ENCODE measurements at regions not wholly inside any gene's neighbourhood (a gene's known extent, or its start where the extent isn't known, plus 50 kb on each side); places are given as distances from the start of the nearest gene placed in this dataset.
"Not testable (repeated sequence)": the region's sequence is repeated elsewhere in the genome, so short reads cannot be mapped to it uniquely, and the experiment has no call there.

DNA sequence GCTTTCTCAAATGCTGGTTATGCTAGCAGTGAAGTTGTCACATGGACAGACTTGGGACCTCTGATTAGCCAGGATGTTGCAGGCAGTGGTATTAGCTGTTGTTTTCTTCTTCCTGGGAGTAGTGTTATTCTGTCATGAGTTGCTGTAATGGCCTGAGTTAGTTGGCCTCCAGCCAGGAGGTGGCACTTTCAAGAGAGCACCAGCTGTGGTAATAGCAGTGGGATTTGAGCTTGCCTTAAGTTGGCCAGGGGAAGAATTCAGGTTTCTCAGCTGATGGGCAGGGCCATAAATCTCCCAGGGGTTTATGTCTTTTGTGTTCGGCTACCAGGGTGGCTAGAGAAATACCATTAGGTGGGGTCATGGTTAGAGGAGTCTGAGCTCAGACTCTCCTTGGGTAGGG is 132.6 kb downstream of the GLUD2 start:
- DNase-seq, result no peak

DNA sequence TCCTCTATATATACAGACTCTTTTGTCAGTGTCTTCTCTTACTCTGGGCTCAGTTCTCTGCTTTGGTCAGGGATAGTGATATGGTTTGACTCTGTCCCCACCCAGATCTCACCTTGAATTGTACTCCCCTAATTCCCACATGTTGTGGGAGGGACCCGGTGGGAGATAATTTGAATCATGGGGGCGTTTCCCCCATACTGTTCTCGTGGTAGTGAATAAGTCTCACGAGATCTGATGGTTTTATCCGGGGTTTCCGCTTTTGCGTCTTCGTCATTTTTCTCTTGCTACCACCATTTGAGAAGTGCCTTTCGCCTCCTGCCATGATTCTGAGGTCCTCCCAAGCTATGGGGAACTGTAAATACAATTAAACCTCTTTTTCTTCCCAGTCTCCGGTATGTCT is 144.4 kb downstream of the GLUD2 start:
- no peak for DNase-seq

DNA sequence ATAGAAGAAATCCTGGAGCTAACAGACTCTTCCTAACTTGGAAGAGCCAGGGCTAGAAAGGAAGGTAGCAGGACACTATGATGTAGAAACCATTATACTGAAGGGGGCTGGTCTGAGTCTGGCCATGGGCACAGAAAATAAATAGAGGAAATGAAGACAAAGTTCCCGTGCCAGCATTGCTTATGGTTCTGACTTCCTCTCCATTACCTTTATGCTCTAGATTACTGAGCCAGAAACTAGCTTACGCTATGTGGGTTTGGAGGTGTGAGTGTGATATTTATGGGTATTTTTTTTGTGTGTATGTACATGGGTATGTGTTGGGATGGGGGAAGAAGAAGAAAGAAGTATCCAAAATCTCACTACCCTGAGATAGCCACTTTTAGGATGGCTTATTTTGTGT is 148.3 kb downstream of the GLUD2 start:
- DNase-seq, result no peak

DNA sequence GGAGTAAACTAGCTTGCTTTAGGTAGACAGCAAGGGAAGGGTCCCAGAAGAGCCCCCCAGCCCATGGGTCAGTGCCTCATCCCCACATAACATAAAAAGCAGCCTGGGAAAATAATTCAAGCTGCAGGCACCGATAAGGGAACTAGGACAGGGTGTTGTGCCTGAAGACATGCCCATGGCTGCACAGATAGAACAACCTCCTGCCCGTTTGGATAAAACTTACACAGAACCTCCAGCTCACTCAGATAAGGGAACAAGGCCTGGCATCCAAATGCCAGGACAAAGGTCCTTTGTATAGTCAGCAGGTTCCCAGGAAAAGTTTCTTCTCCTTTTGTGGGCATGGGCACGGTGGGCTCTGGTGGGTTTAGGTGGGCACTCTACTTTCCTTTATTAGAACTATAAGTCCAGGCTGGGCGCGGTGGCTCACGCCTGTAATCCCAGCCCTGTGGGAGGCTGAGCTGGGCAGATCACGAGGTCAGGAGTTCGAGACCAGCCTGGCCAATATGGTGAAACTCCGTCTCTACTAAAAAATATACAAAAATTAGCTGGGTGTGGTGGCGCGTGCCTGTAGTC is 149.5 kb downstream of the GLUD2 start:
- not testable (repeated sequence) for DNase-seq

DNA sequence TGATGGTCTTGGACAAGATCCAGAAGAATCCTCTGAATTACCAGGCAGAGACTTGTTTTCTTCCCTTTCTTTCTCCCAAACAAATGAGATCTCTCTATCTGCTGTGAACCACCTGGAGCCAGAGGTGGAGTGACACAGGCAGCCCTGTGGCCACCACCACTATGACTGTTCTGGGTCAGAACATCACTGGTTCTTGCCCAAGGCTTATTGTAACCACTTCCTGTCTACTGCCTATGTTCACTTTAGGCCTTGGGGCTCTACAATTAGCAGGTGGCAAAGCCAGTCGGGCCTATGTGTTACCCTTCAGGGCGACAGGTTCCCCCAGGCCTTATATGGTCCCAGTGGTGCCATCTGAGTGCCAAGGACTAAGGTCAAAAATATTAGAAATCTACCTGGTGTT is 161.2 kb downstream of the GLUD2 start:
- no peak for DNase-seq

DNA sequence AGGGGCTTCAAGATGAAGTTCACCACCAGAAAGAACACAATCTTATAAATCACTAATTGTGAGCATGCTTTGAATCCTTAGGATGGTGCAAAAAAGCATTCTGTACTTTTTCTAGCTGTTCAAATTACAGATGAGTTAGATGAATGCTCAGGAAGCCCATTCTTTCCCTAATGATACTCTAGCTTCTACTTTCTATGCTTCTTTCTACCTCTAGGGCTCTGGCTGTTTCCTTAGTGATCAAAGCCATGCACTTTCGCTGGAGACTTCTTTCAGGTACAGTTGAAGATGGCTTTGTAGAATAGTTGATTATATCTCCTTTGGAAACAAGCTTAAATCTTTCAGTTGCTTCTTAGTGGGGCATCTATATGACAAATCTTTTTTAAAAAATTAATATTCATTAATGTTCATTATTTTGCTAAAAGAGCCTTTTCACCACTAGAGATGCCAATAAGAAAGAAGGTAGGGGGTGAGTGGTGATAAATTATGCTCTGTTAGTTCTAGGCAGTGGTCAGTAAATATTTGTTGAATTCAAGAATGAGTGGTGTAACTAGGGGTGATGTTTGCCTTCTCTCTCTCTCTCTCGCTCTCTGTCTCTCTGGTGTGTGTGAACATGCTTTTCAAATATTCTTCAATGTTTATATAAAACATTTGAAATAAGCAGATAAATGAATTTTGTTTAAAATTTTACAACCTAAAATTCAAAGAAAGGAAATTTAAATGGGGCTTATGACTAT is 169.4 kb downstream of the GLUD2 start:
- DNase-seq, result no peak

DNA sequence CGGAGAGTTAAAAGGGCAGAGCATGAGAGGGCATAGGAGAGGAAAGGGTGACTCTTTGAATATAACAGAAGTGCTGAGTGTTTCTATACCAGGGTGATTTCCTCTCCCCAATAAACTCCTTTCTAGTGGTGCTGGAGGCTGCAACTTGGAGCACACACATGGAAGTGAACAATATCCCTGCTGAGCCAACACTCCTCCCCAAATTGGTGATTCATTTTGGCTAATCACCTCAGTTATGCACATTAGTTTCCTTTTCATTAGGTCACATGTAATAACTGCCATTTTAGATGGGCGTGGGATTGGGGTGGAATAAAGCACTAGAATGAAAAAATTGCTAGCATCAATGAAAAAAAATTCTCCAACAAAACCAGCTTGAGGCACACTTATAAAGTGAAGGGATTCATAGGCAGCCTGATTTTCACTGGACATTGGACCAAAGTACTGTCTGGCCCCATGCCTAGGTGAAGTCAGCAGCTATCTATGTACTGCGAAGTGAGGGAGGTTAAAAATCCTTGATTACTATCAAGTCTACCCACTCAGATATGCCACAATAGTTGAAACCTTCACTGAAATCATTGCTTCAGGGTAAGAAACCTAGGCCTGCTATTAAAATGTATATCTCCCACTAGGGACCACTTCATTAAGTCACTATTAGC is 174.0 kb downstream of the GLUD2 start:
- DNase-seq, result no peak

DNA sequence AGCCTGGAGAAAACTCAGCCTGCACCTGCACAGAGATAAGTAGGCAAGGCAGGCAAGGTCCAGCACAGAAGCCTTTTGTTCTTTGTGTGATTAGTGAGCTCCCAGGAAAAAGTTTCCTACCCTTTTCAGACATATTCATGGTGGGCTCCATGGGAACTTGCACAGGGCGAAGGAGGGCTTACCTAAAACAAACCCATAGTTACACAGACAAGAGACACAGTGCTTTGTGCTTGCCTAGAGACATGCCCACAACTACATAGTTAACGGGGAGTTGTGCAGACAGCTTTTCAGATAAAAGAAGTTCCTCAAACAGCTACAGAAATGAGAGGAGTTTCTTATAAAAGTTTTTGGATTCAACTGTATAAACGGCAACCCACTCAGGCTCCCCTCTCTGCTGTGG is 180.5 kb downstream of the GLUD2 start:
- no peak for DNase-seq

DNA sequence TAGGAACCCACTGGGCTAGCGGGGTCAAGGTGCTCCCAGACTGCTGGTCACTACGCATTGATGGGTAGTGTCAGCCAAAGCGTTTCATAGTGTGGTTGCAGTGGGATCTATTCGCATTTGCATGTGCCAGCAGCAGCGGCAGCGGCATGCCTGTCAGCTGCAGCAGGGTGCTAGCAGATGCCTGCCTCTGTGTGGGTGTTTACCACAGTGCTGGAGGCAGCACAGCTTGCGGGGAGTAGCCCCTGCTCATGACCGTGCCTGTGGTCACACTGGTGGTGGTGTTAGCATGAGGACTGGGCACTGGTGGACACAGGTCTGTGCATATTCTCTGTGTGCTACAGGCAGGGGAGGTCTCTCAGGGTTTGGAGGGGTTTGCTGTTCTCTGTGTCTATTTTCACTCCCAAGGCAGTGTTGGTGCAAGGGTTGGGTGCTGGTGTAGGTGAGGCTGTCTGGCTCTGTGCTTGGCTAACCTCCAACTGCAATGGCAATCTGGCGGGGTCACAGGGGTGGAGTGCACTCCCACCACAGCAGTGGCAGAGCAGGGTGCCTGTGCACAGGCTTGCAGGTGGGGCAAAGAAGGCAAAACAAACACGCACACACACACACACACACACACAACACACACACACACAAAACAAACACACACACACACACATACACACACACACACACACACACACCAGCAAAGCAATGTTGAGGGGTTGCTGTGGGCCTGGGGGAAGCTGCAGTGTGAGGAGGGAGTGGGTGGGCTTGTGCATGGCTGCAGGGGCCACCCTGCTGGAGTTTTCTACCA is 184.4 kb downstream of the GLUD2 start:
- DNase-seq, result no peak

DNA sequence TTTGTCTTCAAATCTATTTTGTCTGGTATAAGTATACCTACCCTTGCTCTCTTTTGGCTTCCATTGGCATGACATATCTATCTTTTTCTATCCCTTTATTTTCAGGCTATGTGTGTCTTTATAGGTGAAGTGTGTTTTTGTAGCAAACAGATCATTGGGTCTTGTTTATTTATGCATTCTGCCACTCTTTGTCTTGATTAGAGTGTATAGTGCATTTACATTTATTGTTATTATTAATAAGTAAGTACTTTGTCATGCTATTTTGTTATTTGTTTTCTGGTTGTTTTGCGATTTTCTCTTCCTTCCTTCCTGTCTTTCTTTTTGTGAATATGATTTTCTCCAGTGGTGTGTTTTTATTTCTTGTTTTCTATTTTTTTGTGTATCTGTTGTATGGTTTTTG is 188.6 kb downstream of the GLUD2 start:
- no peak for DNase-seq

DNA sequence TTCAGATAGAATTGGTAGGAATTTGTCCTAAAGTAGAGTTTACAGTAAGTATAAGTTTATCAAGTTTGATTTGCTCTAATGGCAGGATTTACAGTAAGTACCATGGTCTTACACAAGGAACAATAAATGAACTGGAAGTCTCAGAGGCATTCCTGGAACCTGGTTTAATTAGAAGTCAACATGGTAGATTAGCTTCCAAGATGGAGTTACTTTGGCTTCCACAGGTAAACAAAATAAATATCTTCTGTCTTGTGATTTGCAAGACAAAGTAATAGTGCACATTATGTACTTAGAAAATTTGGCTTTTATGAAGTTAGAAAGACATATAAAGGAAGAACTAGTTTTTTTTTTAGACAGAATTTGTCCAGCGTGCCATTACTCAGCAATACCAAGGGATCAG is 190.7 kb downstream of the GLUD2 start:
- no peak for DNase-seq

DNA sequence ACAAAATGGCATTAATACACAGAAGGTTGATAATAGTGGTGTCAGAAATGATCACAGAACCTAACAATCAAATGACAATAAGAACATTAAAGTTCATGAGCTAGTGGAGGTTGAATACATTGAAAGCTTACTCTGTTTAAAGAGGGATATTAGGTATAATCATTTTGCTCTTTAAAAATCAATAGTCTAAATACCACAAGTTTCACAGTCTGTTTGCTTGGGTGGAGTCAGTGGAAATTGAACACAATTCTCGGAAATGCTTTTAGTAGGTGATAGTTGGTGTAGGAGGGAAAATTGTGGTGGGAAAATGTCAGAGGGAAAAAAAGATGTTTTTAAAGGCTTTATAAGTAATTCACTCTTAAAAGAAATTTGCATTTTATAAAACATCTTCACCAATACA is 197.1 kb downstream of the GLUD2 start:
- DNase-seq, result no peak

DNA sequence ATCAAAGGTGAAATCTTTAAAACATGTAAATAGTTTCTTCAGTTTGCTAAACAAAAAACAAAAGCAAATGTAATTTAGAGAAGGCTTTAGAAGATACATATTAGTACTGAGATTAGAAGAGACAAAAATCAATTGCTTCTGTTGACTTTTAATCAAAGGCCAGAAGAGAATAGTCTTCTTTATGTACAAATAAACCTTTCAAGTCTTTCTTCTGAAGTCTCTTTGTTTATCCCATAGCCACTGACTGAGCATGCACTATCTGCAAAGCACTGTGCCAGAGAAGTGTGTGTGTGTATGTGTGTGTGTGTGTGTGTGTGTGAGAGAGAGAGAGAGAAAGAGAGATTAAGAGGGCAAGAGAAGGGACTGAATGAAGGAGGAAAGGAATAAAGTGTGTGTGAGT is 198.4 kb downstream of the GLUD2 start:
- DNase-seq, result no peak

DNA sequence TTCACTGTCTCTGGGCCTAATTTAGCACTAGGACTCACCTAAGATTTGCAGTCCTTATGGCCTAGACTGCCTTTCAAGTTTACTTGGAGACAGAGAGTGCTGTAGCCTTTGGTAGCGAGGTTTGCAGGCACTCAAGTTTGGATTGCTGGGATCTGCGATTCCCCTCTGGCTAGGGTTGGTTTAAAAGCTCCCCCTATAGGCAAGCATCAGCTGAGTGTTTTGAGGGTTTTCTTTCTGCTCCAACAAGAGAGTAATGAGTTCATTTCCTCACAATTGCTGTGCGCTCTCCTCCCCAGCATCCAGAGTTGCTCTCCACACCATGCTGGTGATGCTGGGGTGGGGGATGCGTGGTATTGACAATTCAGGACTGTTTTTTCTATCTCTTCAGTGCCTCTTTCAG is 206.9 kb downstream of the GLUD2 start:
- no peak for DNase-seq

DNA sequence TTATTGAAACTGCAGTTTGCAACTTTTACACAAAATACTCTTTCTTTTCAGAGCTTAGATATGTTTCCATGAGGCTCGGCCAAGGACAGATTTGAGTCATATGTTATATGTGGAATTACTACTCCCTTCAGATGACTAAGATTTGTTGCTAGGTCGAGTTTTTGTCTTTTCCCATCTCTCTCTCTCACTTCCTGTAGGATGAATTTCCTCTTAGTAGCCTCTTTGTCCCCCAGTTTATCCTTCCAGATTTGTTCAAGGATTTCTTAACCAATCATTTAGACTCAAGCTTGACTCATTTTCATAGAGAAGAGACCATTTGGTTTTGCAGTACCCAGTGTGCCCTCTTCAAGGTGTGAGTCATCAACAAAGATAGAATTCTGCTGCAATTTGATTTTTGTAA is 209.2 kb downstream of the GLUD2 start:
- no peak for DNase-seq

DNA sequence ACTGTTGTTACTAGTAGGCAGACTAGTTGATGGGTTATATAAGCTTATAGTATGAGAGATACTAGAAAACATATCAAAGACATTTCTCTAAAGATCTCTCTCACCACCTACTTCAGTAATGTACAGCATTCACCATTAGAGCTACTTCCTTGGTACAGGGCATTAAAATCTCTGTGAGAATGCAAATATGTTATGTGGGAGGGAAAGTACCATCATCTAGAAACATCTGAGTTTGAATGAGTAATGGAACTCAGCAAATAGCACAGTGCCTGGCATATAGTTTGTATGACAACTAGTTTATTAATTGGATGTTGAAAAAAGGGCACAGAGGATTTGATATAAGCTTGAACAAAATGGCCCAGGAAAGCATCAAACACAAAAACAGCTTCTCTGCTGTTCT is 211.1 kb downstream of the GLUD2 start:
- DNase-seq, result no peak

DNA sequence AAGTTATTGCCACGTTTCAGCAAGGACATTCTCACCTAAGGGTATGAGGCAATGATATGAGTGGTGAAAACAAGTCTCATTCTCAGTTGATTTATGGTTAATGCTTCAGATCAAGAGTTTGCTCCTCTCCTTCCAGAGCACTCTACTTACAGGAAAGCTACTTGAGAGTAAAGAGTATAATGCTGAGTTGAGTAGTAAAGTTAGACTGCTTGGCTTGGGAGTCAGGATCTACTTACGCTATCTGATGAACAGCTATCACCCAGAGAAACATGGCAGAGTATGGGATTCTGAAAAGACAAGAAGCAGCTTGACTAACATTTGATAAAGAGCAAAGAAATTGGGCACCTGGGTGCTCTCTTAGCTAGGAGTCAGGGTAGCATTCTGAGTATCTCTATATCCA is 211.8 kb downstream of the GLUD2 start:
- DNase-seq, result no peak

DNA sequence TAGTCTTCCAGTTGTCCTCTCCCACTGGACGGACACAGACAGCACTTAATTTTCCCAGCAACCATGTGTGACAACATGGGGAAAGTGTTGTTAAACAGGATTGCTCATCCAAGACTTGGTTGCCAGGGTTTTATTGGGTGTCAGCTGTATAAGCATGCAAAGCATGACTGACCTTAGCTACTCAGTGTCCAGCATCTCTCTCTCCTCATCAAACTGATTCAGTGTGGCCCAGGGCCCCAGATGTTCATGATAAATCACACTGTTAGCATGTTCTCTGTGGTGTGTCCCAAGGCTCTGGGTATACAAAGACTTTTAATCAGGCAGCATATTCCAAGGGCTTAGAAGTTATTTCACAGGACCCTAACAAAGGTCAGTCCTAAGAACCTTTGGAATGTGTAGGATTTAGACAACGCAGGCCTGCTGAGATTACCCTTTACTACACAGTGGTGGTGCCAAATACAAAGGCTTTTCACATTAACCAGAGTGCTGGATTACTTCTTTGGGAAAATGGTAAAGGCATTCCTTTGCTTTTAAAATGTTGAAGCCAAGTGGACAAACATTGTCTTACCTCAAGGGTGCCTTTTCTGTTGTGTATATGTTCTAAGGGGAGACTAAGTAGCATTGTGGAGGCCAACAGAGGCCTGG is 213.3 kb downstream of the GLUD2 start:
- DNase-seq, result no peak

DNA sequence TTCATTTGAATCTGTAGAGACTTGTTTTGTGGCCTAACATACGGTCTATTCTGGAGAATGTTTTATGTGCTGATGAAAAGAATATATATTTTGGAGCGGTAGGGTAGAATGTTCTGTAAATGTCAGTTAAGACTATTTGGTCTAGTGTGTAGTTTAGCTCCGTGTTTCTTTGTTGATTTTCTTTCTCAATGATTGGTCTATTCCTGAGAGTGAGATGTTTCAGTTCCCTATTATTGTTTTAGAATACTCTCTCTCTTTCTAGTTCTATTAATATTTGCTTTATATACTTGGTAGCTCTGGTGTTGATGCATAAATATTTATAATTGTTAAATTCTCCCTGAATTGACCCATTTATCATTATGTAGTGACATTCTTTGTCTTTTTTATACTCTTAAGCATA is 236.5 kb downstream of the GLUD2 start:
- no peak for DNase-seq

DNA sequence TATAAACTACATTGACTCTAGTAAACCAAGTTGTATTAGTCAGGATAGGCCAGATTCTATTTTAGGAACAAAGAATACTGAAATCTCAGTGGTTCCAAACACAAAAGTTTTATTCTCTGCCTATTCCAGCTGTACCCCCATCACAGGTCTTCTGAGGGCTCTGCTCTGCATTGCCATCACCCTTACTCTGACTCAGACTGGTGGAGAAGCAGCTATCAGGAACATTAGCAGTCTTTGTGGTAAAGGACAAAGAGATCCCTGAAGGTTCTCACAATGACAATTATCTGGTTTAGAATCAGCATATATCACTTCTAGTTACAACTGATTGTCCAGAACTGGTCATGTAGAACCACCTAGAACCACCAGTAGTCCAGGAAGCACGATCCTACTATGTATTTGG is 251.1 kb downstream of the GLUD2 start:
- no peak for DNase-seq

DNA sequence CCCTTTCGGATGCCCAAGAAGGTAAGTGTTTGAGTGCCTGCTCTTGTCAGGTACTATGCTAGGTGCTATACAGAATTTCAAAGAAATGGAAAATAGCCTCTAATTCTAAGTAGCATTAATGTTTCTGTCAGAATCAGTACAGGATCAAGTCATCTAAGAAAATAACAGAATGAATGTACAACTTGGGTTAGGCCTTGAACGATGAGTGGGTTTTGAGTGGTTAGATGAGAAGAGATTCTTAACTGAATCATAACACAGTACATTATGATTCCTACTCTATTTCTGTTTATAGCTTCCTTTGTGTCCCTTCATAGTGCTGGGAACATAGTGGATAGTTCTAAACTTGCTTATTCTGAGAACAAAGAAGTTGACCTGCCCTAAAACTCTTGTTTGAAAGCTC is 253.9 kb downstream of the GLUD2 start:
- DNase-seq, result no peak

DNA sequence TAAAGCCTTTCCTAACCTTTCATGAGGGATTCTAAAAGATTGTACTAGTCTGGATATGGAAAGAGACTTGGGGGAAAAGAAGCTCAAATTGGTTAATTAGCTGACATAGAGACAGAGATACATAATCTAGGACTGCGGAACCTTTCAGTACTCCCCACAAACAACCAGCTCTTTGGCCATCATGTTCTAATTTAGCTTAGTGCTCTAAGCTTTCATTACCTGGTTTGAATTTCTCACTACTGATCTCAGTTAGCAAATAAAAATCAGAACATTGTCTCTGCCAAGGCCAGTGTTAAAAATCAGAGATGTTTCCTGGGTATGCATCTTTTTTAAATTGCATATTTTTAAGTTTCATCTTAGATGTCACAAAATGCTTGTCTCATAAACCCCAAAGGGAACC is 254.4 kb downstream of the GLUD2 start:
- DNase-seq, result no peak

DNA sequence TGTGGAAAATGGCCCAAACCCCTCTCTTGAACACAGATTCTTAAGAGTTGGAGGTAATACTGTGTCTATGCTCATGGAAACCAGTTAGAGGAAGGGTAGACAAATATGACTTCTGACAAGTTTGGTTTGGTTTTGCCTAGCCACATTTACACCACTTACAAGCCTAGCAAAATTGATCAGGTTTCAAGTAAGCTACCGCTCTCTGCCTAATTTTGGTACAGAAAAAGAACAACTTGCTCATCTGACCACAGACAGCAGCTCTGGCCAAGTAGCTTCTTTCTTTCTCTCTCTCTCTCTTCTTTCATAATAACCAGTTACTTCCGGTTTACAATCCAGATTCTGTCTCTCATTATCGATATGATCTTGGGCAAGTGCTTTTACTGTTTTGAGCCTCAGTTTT is 260.0 kb downstream of the GLUD2 start:
- DNase-seq, result no peak

All from NCI-H2227 treated with DMSO at 0.1 percent for 48 hours (cell line).